Caki2 (cell line): ENCODE measurements at regions not wholly inside any gene's neighbourhood (a gene's known extent, or its start where the extent isn't known, plus 50 kb on each side); places are given as distances from the start of the nearest gene placed in this dataset.

Source experiments
- DNase-seq: peaks from one replicate; pipeline ENCODE4 v3.0.0-alpha.2; 2015; ENCODE audit warnings: low read depth
- in situ Hi-C: cut with HindIII; loops from 2 replicates; pipeline ENCODE4 v1.10.0; 2016; ENCODE audit warnings: low sequenced_read_pairs, low pct_unique_long_range_greater_than_20kb, mixed read lengths

DNA sequence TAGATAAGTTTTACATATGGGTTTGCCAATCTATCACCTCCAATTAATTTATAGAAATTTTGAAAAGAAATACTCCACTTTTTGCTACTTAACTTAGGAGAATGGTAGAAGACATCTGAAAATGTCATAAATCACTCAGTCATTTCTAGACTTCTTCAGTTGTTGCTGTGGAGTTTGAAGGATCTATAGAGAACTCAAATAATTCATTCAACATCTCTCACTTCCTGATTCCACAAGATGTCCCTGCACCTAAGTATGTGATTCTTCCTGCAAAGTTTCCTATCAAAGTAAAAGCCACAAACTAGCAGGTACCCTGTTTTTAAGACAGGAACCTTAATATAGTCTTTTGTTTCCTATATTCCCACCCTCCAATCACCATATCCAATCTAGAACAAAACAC lies 297.1 kb upstream of the ATP10B start:
- no peak for DNase-seq
- in situ Hi-C loops, result no loop called here

DNA sequence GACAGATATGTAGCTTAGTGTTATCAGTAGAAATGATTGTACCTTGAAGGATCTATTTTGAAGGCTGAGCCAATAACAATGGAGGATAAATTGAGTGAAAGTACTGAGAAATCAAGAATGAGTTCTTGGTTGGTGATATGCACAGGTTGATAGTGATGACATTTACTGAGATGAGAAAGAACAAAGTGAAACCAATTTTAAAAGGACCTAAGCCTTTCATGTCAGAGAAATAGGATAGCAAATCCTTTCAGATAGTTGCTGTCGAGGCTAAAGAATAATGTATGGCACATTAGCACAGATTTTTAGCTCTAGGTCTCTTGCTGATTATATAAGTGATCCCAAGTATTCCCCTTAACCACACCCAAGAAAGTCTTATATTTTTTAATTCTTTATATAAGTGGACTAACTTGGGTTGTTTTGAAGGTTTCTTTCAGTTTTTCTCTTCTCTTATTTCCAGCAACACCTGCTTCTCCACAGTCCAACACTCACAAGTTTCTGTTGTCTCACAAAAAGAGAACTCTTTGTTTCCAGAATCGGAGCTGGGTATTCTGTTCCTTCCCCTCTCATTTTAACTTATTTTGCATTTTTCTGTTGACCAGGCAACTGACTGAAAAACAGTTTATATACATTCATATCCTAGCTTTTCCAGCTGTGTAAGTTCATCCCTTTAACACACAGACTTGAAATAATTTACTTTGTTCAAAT lies 286.9 kb upstream of the ATP10B start:
- DNase-seq, result no peak
- in situ Hi-C loops, result no loop called here

DNA sequence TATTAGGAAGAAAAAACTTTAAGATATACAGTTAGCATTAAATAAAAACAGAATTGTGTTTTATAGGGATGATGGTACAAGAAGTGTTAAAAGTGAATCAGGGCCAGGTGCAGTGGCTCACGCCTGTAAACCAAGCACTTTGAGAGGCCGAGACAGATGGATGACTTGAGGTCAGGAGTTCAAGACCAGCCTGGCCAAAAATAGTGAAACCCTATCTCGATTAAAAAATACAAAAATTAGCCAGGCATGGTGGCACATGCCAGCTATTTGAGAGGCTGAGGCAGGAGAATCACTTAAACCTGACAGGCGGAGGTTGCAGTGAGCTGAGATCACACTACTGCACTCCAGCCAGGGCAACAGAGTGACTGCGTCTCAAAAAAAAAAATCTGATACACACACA lies 282.9 kb upstream of the ATP10B start:
- in situ Hi-C loops, result no loop called here
- DNase-seq, result no peak

DNA sequence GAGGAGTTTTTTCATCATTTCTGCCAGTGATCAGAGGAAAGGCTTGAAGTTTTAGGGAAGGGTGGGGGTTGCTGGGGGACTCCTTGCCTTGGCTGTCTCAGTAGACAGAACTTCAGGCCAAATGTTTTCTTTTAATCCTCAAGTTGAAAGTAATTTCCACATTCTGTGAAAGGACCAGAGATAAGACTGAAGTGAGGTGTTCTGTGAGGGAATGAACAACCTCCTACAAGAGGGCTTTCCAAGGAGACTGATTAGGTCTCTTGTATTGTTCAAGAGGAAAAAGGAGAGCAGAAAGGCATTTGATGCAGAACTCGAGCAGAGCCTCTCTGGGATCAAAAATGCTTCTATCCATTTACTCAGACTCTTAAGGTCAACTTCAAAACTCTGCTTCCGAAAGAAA lies 282.1 kb upstream of the ATP10B start:
- in situ Hi-C loops, result no loop called here

GRCh38 chr5:161115941-161116340 lies 263.9 kb upstream of the ATP10B start:
- in situ Hi-C loops, result no loop called here
- no peak for DNase-seq

More for the DNA sequence above, 282.1 kb upstream of the ATP10B start:
- DNase-seq, result no peak

- DNase-seq, result no peak
- in situ Hi-C loops, result no loop called here
Measured at GRCh38 chr5:161112371-161112770, 260.4 kb upstream of the ATP10B start.

DNA sequence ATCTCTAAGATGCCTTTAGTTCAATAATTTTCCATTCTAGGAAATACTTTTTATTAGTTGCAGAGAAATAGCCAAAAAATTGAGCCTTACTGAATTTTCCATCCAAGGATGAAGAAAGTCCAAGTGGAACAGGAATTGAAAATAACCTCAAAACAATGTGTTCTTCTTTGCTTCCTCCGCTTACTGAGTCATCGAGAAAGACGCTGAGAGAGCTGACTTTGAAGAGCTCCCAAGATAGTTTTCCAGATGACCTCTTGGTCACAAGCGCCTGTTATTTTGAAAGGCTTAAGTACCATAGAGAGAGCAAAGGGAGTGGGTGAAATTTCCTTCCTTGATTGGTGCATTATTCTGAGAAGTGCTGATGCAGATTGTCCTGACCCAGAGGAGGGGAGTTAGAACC lies 253.5 kb upstream of the ATP10B start:
- DNase-seq, result no peak
- in situ Hi-C loops, result no loop called here

- in situ Hi-C loops, result no loop called here
- DNase-seq, result no peak
Measured at GRCh38 chr5:161098516-161098915, 246.5 kb upstream of the ATP10B start.

DNA sequence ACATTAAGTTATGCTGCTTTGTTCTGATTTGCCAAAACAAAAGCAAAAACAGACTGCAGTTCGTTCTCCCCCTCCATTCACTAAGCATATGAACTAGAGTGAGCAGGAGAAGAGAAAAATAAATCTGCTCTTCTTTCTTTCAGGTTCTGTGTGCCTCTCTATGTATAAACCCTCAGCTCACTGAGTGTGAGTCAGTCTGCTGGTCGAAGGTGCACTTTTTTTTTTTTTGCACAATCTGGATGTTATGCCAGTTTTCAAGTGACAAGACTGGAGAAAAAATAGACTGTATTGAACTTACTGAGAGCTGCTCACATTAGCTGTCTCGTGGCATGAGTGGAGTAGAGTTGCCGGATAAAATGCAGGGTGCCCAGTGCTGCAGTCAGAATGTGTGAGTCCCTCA lies 244.6 kb upstream of the ATP10B start:
- in situ Hi-C loops, result no loop called here
- no peak for DNase-seq

DNA sequence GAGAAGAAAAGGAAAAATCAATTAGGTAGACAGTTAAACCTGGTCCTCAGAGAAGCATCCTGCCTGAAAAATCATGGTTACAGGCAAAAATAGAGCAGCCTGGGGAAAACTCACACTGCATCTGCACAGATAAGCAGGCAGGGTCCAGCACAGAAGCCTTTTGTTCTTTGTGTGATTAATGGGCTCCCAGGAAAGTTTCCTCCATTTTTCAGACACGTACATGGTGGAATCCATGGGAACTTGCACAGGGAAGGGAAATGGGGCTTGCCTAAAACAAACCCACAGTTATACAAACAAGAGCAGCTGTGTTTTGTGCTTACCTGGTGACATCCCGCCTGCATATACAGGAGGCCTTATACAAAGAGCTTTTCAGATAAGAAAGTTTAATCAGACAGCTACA lies 243.9 kb upstream of the ATP10B start:
- in situ Hi-C loops, result no loop called here
- no peak for DNase-seq

- in situ Hi-C loops, result no loop called here
- DNase-seq, result no peak
Measured at GRCh38 chr5:161094411-161094810, 242.4 kb upstream of the ATP10B start.

GRCh38 chr5:161093100-161093499 lies 241.1 kb upstream of the ATP10B start:
- in situ Hi-C loops, result no loop called here

DNA sequence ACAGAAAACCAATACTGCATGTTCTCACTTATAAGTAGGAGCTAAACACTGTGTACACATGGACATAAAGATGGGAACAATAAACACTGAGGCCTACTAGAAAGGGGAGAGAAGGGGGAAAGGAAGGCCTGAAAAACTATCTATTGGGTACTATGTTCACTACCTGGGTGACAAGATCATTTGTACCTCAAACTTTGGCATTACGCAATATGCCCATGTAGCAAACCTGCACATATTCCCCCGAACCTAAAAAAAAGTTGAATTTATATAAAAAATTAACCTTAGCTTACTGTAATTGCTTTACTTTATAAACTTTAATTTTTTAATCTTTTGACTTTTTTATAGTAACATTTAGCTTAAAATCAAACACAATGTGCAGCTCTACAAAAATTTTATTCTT lies 237.6 kb upstream of the ATP10B start:
- in situ Hi-C loops, result no loop called here
- no peak for DNase-seq

More at GRCh38 chr5:161093100-161093499, 241.1 kb upstream of the ATP10B start:
- DNase-seq, result no peak

DNA sequence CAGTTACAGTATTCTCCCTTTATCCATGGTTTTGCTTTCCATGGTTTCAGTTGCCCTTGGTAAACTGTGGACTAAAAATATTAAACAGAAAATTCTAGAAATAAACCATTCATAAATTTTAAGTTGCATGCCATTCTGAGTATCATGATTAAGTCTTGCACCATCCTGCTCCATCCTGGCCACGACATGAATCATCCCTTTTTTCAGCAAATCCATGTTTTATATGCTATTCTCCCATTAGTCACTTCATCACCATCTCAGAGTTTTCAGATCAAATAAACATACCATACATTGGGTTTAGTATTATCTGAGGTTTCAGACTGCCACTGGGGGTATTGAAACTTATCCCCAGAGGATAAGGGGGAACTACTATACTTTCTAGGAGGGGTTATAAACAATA lies 234.4 kb upstream of the ATP10B start:
- in situ Hi-C loops, result no loop called here
- DNase-seq, result no peak

DNA sequence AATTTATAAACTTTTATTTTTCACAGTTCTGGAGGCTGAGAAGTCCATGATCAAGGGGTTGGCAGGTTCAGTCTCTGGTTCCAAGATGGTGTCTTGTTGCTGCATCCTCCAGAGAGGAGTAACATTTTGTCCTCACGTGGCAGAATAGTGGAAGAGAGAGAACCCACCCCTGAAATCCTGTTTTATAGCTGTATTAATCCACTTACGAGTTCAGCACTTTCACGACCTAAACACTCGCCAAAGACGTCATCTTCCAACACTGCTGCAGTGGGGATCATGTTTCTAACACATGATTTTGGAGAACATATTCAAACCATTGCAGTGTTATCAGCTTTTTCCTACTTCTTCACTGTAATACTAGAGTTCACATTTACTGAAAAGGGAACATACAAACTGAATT lies 233.0 kb upstream of the ATP10B start:
- in situ Hi-C loops, result no loop called here
- DNase-seq, result no peak

- no peak for DNase-seq
- in situ Hi-C loops, result no loop called here
Measured at GRCh38 chr5:161084115-161084514, 232.1 kb upstream of the ATP10B start.

GRCh38 chr5:161078793-161079192 lies 226.8 kb upstream of the ATP10B start:
- in situ Hi-C loops, result no loop called here
- DNase-seq, result no peak

- in situ Hi-C loops, result no loop called here
- DNase-seq, result no peak
Measured at GRCh38 chr5:161077936-161078545, 226.0 kb upstream of the ATP10B start.

- in situ Hi-C loops, result no loop called here
- no peak for DNase-seq
Measured at GRCh38 chr5:161077496-161077895, 225.5 kb upstream of the ATP10B start.

DNA sequence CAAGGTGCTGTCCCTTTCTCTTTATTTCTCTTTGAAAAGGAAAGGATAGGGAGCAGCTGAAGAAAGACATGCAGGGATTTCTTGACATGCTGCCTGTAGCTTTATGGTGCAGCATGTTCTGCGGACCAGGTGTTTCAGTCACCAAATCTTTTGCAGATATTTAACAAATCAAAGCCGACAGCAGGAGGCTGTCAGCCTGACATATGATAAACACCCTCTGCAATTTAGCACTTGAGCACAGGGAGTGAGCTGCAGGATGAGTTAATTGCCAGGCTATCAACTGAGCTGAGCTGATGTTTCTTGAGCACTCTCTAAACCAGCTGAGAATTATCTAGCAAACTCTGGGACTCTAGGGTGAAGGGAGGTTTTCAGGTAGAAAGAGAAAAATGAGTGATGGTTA lies 212.8 kb upstream of the ATP10B start:
- in situ Hi-C loops, result no loop called here
- DNase-seq, result no peak
